Lower leg skin (tissue), 4 donors: ENCODE measurements at regions not wholly inside any gene's neighbourhood (a gene's known extent, or its start where the extent isn't known, plus 50 kb on each side); places are given as distances from the start of the nearest gene placed in this dataset.

Experiments used
- DNase-seq, 2 donors: peaks; one replicate each; pipeline ENCODE4 v3.0.0-alpha.2; 2019; ENCODE audit warnings: low spot score in 2 of 2
- H3K4me3 ChIP-seq: fragments of 200-600 bp; sonication (generic); 2 replicates; pipeline ENCODE4 v1.5.1; 2017; ENCODE audit warnings: mild to moderate bottlenecking, low read depth; ENCODE audit not compliant: poor library complexity, severe bottlenecking
- CTCF ChIP-seq, 3 donors: fragments of 450-650 bp; IDR thresholded peaks; one replicate each; pipeline ENCODE4 v1.5.1; 2016; ENCODE audit warnings: antibody characterized with exemption in 3 of 3, mild to moderate bottlenecking in 3 of 3, moderate library complexity in 2 of 3
- POLR2A ChIP-seq, 2 donors: fragments of 450-650 bp; IDR thresholded peaks; one replicate each; pipeline ENCODE4 v1.6.1; 2016 to 2017; ENCODE audit warnings: antibody characterized with exemption in 2 of 2, mild to moderate bottlenecking in 1 of 2, moderate library complexity in 1 of 2
- WGBS, 2 donors: methylation state at CpG; one replicate each; pipeline ENCODE4 v1.1.5; 2018; 5-methylcytosine and 5-hydroxymethylcytosine counted together
- intact Hi-C: fragments of 100-400 bp; cut with DNase I; formaldehyde crosslinking; loops from one replicate; pipeline ENCODE4 v1.15.0; 2023; ENCODE audit warnings: low total_unique reads

- DNase-seq, result no peak
- TF ChIP-seq CTCF (IDR thresholded peaks at IDR 0.05) (no peak), POLR2A (IDR thresholded peaks at IDR 0.05) (no peak)
- intact Hi-C loops, result no loop called here
These were observed 1533.9 kb upstream of the PABPC4L start for GRCh38 chr4:135735512-135735911.

GRCh38 chr4:135732448-135732847 lies 1530.9 kb upstream of the PABPC4L start:
- TF ChIP-seq CTCF (IDR thresholded peaks at IDR 0.05), result no peak
- intact Hi-C loops, result no loop called here
- WGBS, 2 donors, result 61 to 73% methylated on average over 4 of the region's 4 CpGs
- H3K4me3 ChIP-seq, result no peak overlapping the region
- DNase-seq, result no peak

More at GRCh38 chr4:135735512-135735911, 1533.9 kb upstream of the PABPC4L start:
- H3K4me3 ChIP-seq, result no peak overlapping the region

- WGBS, 2 donors, result 41 to 43% methylated on average over 2 of the region's 2 CpGs
- no peak for DNase-seq
- H3K4me3 ChIP-seq, result no peak overlapping the region
- intact Hi-C loops, result no loop called here
- no peak for TF ChIP-seq CTCF (IDR thresholded peaks at IDR 0.05)
- no peak for TF ChIP-seq POLR2A (IDR thresholded peaks at IDR 0.05)
These were observed 1530.1 kb upstream of the PABPC4L start for GRCh38 chr4:135731682-135732081.

GRCh38 chr4:135724421-135724820 lies 1522.8 kb upstream of the PABPC4L start:
- DNase-seq, result no peak
- no peak for TF ChIP-seq POLR2A (IDR thresholded peaks at IDR 0.05)
- TF ChIP-seq CTCF (IDR thresholded peaks at IDR 0.05), result no peak
- 82 to 84% methylated on average over 2 of the region's 2 CpGs for WGBS, 2 donors
- intact Hi-C loops, result no loop called here
- H3K4me3 ChIP-seq, result no peak overlapping the region

- intact Hi-C loops, result no loop called here
- TF ChIP-seq CTCF (IDR thresholded peaks at IDR 0.05) (no peak), POLR2A (IDR thresholded peaks at IDR 0.05) (no peak)
- 89 to 92% methylated on average over 1 of the region's 1 CpG for WGBS, 2 donors
- DNase-seq, result no peak
- H3K4me3 ChIP-seq, result no peak overlapping the region
These were observed 1516.4 kb upstream of the PABPC4L start for GRCh38 chr4:135718019-135718418.

- H3K4me3 ChIP-seq, result no peak overlapping the region
- intact Hi-C loops, result no loop called here
- no peak for DNase-seq
- TF ChIP-seq CTCF (IDR thresholded peaks at IDR 0.05) (no peak), POLR2A (IDR thresholded peaks at IDR 0.05) (no peak)
These were observed 1503.8 kb upstream of the PABPC4L start for GRCh38 chr4:135705343-135705742.
